NCI-H82 treated with DMSO at 0.1 percent for 48 hours (cell line): ENCODE measurements at regions not wholly inside any gene's neighbourhood (a gene's known extent, or its start where the extent isn't known, plus 50 kb on each side); places are given as distances from the start of the nearest gene placed in this dataset.
A peak's percentile ranks its signal among the peaks of the same experiment; 100 is the strongest.

ENCODE experiments used
- DNase-seq: peaks from one replicate; lab custom pipeline; 2025; ENCODE audit not compliant: unreplicated experiment; lab: John Stamatoyannopoulos, UW

GRCh38 chr1:214923278-214923915 is 159.1 kb upstream of the KCNK2 start:
- DNase-seq = no peak

DNA sequence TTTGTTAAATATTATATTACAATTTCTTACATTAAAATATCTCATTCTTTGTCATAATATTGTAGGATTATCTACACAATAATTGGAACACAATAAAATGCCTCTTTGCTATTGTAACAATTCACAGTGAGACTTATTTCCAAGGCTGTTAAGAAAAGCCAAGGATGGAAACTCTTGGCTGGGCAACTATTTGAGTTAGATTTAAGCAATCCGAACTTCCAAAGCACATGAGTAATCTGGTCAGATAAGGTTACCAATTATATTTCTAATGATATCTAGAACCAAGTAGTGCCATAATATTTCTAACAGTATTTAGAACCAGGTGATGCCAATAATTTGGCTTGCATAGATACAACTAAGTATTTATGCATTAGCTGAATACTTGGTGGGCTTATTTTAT is 154.7 kb upstream of the KCNK2 start:
- DNase-seq = no peak

- DNase-seq = no peak
These were observed 154.0 kb upstream of the KCNK2 start for GRCh38 chr1:214928574-214928973.

DNA sequence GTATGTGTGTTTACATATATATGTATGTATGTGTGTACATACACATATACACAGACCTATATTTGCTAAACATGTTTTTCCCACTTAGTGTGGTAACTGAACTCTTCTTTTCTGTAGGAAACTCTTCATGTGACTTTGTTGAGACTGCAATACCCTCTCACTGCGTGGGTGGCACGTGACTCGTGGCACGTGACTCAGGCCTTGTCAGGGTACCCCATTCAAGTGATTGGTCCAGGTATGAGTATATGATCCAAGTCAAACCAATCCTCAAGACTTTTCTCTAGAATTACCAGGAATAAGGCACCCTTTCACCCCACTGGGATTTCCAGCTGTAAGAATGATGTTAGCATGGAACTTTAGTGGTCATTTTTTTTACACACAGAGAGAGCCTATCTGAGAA is 149.2 kb upstream of the KCNK2 start:
- DNase-seq = no peak

DNA sequence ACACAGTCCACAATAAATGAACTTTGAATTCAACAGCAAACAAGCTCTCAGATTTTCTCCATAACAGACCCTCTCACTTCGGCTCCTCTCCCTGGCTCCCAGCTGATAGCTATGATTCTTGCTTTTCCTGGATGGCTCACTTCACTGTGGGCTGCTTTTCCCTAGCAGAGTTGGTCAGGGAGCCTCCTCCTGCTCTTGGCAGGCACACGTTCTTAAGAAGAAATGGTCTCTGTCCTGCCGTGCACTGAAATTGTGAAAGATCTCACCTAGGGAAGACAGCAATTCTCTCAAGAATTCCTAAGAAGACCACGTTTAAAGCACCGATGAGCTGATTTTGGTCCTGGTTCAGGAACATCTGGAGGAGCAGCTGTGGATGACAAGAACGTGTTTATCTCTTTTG is 148.5 kb upstream of the KCNK2 start:
- DNase-seq = no peak

DNA sequence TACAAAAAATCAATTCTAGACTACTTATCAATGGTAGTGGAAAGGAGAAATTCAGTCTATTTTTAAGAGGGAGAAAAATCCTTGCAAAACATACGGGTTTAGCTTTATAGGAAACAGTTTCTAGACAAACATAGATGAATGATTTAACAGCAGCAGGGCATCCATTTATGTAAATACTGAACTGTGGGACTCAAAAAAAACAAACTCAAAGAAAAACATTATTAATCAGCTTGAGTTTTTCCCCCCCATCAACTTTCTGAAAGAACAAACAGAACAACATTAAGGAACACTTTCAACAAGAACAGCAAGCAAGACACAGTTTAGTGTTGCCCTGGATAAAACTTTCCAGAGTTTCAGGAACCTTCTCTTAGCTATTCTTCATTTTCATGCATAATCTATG is 147.3 kb upstream of the KCNK2 start:
- no peak for DNase-seq

- DNase-seq = no peak
These were observed 143.4 kb upstream of the KCNK2 start for GRCh38 chr1:214939180-214939579.

- no peak for DNase-seq
These were observed 141.5 kb upstream of the KCNK2 start for GRCh38 chr1:214941061-214941460.

GRCh38 chr1:214943054-214943453 is 139.5 kb upstream of the KCNK2 start:
- DNase-seq = no peak

- no peak for DNase-seq
These were observed 135.9 kb upstream of the KCNK2 start for GRCh38 chr1:214946615-214947014.

- DNase-seq = peak; percentile 68
These were observed 129.9 kb upstream of the KCNK2 start for GRCh38 chr1:214952648-214953047.

DNA sequence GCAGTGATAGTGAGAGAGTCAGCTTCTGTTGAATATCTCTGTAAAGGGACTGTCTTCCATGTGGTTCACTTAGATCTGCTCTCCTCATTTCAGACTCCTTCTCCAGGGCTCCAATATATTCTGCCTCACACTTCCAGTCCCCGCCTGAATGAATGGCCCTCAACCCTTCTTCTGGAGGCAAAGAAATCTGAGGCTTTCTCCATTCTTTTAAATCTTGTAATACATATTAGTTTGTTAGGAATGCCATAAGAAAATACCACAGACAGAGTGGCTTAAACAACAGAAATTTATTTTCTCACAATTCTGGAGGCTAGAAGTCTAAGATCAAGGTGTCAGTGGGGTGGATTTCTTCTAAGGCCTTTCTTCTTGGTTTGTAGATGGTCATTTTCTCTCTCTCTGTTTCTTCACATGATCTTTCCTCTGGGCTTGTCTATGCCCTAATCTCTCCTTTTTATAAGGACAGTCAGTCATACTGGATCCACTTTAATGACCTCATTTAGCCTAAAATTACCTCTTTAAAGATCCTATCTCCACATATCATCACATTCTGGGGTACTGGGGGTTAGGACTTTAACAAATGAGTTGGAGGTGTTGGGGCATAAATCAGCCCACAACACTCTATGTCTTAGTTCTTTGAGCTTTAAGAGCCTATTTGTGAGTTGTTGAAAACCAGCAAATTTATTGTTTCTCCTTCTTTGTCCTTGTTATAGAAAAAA is 128.5 kb upstream of the KCNK2 start:
- DNase-seq = no peak

GRCh38 chr1:214954617-214954949 is 128.0 kb upstream of the KCNK2 start:
- no peak for DNase-seq

DNA sequence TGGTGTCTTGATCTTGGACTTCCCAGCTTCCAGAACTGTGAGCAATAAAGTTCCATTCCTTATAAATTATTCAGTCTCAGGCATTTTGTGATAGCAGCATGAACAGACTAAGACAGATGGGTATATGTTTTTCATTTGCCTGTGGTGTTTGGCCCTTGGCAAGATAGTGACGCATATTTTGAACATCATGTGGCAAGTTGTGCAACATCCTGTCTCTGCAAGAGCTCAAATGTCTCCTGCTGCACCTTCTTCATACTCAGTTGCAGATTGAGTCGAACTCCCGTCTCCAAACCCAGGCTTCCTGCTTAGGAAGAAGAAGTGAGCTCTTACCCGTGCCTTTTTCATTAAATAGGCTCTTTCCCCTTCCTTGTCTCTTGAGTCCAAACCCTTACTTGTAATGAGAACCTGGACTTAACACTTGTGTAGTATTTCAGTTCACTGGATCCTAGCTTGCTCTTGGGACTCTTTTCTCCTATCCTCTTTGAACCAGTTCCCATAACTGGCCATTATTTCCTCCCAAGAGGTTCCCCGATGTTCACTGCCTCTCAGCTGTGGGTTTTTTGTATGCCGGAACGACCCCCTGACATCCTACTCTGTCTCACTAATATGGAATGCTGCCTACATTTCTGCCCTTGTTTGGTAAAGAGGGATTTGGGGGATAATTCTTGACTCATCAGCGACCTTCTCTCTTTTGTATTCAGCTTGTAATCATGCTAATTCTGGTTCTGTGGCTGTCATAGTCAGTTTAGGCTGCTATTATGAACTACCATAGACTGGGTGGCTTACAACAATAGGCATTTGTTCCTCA is 125.0 kb upstream of the KCNK2 start:
- no peak for DNase-seq

GRCh38 chr1:214958486-214958885 is 124.1 kb upstream of the KCNK2 start:
- DNase-seq = no peak

- no peak for DNase-seq
These were observed 116.2 kb upstream of the KCNK2 start for GRCh38 chr1:214966346-214966745.

- no peak for DNase-seq
These were observed 114.5 kb upstream of the KCNK2 start for GRCh38 chr1:214967865-214968575.

DNA sequence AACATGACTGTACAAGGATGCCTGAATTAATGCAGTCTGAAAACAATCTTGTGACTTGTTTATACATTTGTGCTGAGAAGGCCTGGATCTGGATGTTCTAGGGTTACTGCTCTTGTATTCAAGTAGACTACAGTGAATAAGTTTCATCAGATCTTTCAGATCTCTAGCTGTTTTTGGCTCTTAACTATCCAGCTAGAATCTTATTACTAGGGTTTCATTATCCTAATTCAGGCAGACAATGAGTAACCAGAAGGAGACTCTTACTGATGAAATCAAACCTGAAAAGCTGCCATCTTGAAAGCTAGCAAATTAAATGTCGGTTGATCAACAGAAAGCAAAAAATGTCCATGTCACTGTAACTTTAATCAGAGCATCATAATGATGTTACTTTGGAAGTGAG is 112.5 kb upstream of the KCNK2 start:
- DNase-seq = no peak

DNA sequence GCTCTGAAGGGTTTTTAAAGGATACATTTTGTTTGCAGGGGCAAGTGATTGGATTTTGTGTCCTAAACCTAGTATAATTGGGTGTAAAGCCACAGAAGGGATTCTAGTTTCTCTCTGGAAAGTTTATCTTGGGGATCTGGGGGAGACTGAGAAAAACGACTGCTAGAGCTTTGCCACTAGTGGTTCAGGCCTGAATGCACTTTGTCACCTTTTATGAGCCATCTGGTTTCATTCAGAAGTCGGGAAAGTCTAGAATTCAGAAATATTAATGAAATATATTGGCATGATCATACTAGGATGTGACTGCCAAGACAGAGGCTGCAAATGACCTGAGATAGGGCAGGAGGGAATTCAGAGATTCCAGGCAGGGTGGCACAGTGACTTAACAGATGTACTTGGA is 111.5 kb upstream of the KCNK2 start:
- no peak for DNase-seq

GRCh38 chr1:214974002-214974401 is 108.5 kb upstream of the KCNK2 start:
- no peak for DNase-seq

DNA sequence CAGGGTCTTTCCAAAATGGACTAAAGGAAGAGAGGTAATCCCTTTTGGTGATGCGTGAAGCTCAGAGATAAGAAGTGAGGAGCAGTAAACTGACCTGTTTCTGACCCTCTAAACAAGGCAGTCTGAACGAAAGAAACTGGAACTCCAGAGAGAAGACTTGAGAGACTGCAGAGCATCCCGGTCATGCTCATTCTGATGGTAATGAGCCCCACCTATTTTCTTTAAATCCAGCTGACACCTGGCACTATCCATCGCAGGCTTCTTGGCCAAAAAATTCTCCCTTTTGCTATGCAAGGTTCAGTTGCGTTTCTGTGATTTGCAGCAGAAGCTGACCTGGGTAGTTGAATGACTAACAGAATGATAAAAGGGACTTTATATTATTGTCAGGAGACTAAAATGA is 105.9 kb upstream of the KCNK2 start:
- no peak for DNase-seq

DNA sequence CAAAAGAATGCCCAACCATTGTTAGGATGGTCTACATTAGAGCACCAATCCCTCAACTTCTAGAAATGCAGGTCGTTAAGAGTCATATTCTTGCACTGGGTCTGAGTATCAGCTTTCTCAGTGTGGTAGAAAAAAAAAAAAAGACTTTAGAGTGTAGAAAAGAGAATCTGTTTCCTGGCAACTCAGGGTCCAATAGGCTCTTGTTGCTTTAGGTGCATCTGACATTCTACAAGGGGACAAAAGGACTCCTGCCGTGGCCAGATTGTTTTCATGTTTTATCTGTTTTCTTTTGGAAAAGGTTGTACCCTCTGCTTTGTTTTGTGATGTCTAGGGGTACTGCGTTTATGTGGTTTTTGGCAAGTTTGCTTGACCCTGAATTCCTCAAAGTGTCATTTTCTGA is 105.4 kb upstream of the KCNK2 start:
- DNase-seq = no peak
